ENCODE measurements at regions not wholly inside any gene's neighbourhood (a gene's known extent, or its start where the extent isn't known, plus 50 kb on each side); places are given as distances from the start of the nearest gene placed in this dataset.

DNA sequence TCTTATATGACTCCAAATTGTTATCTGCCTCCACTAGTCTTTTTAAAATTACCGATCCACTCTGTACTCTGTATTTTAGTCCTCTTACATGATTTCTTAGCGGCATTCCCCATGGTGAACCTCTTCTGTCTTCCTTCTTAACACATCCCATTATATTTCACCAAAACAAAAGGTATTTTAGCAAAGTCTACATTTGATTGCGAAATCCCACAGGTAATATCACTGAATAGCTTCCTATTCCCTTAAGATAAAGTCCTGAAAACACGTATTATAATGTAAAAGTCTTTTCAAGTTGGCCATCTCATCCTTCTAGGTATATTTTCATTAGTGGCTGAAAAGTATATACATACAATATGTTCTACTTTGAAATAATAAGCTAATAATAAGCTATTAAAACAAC, 2016.0 kb upstream of the IGFBP7 start:
- Histone ChIP-seq H4K20me1 (replicated peaks; ENCODE audit: control insufficient read depth, extremely low read depth, insufficient read depth, low read length) (no peaks in the 10 kb centered on the region), H3K9me1 (replicated peaks; ENCODE audit: control insufficient read depth, extremely low read depth, insufficient read depth, low read length) (no peaks in the 10 kb centered on the region), H2AFZ (ENCODE audit: low read depth, low read length) (no peak overlapping the region), H3K36me3 (ENCODE audit: control insufficient read depth in 2 of 2, extremely low read depth in 1 of 2, insufficient read depth in 2 of 2, low read length in 2 of 2) (no peaks in the 10 kb centered on the region), H3K4me1 (ENCODE audit: control insufficient read depth, extremely low read depth, insufficient read depth, low read length) (no peaks in the 10 kb centered on the region), H3K4me3 (replicated peaks in 1 of 3; ENCODE audit: insufficient read depth in 1 of 3, low read depth in 1 of 3, low read length in 3 of 3) (no peak overlapping the region), H3K27ac (ENCODE audit: insufficient read depth, low read depth, low read length) (no peak overlapping the region), H3K9me3 (replicated peaks; ENCODE audit: control insufficient read depth, insufficient read depth, low read length) (peaks cover 2% of the 10 kb centered on the region), H3K9ac (replicated peaks; ENCODE audit: extremely low read depth, insufficient read depth, low read length) (no peak overlapping the region), H3K27me3 (ENCODE audit: control insufficient read depth in 2 of 2, insufficient read depth in 2 of 2, low read length in 2 of 2) (no peaks in the 10 kb centered on the region), H3K79me2 (ENCODE audit: control insufficient read depth, insufficient read depth, low read length) (no peaks in the 10 kb centered on the region), H3K4me2 (ENCODE audit: insufficient read depth, low read length) (no peak overlapping the region)
- POLR2A ChIA-PET = no interaction called here
- intact Hi-C loops (cut with micrococcal nuclease) (no loop called here), dilution Hi-C loops (cut with MboI; ENCODE audit: extremely low pct_ligation_motif_present, low sequenced_read_pairs) (no loop called here)
- DNase-seq (ENCODE audit: low read depth, low spot score) (no peak), FAIRE-seq (no peak)
- no TSS peak for BruUV-seq (replicated peaks)
- CTCF ChIA-PET = no interaction called here
- no peak for TF ChIP-seq JUN (IDR thresholded peaks at IDR 0.05; ENCODE audit: borderline replicate concordance, insufficient read depth, insufficient read length, low read depth)
- no peak for TF ChIP-seq POLR2AphosphoS5 (IDR thresholded peaks at IDR 0.05; ENCODE audit: insufficient read depth, low read depth, low read length)
- no peak for TF ChIP-seq EZH2 (IDR thresholded peaks at IDR 0.05; ENCODE audit: borderline replicate concordance, low read depth, low read length, severe bottlenecking)
- no peak for TF ChIP-seq GATA2 (IDR thresholded peaks at IDR 0.05; ENCODE audit: insufficient read depth, insufficient read length, low read depth, low read length)
- no peak for TF ChIP-seq POLR2A (IDR thresholded peaks at IDR 0.05; ENCODE audit: low read depth, low read length)
- no peak for TF ChIP-seq FOS (IDR thresholded peaks at IDR 0.05; ENCODE audit: borderline replicate concordance, insufficient read depth, low read length)
- TF ChIP-seq MAX (IDR thresholded peaks at IDR 0.05; ENCODE audit: insufficient read depth, insufficient read length) = no peak
- TF ChIP-seq, protein P1, sequence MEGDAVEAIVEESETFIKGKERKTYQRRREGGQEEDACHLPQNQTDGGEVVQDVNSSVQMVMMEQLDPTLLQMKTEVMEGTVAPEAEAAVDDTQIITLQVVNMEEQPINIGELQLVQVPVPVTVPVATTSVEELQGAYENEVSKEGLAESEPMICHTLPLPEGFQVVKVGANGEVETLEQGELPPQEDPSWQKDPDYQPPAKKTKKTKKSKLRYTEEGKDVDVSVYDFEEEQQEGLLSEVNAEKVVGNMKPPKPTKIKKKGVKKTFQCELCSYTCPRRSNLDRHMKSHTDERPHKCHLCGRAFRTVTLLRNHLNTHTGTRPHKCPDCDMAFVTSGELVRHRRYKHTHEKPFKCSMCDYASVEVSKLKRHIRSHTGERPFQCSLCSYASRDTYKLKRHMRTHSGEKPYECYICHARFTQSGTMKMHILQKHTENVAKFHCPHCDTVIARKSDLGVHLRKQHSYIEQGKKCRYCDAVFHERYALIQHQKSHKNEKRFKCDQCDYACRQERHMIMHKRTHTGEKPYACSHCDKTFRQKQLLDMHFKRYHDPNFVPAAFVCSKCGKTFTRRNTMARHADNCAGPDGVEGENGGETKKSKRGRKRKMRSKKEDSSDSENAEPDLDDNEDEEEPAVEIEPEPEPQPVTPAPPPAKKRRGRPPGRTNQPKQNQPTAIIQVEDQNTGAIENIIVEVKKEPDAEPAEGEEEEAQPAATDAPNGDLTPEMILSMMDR (IDR thresholded peaks at IDR 0.05; ENCODE audit: extremely low read depth in 1 of 2, insufficient read depth in 1 of 2, low read depth in 1 of 2, low read length in 2 of 2) = no peak
- TF ChIP-seq MYC (IDR thresholded peaks at IDR 0.05; ENCODE audit: low read depth, low read length) = no peak
